Keratinocyte (primary cell): ENCODE measurements at regions not wholly inside any gene's neighbourhood (a gene's known extent, or its start where the extent isn't known, plus 50 kb on each side); places are given as distances from the start of the nearest gene placed in this dataset.

Experiments
- DNase-seq: peaks from one replicate; pipeline ENCODE4 v3.0.0-alpha.2; 2011; ENCODE audit warnings: low read depth, missing footprints, low spot score
- FAIRE-seq: peaks from 2 replicates; lab custom pipeline; 2011; peaks lifted over from hg19 to GRCh38; lab: Jason Lieb, UNC
- H2AFZ ChIP-seq: 2 replicates; pipeline ENCODE4 v1.6.0; 2012; ENCODE audit warnings: low read length, control low read depth, inconsistent platforms; ENCODE audit not compliant: control insufficient read depth
- H3K27ac ChIP-seq: 2 replicates; pipeline ENCODE4 v1.5.1; 2011; ENCODE audit warnings: low read length; ENCODE audit not compliant: control insufficient read depth, insufficient read depth
- H3K27me3 ChIP-seq: 3 replicates; pipeline ENCODE4 v1.6.0; 2011; ENCODE audit warnings: low read length; ENCODE audit not compliant: control insufficient read depth, insufficient read depth; ENCODE audit errors: extremely low read depth
- H3K36me3 ChIP-seq, 2 experiments: 2 replicates in 1 of 2; 3 replicates in 1 of 2; pipeline ENCODE4 v1.5.1; 2011; ENCODE audit warnings: low read length in 2 of 2, mild to moderate bottlenecking in 1 of 2; ENCODE audit not compliant: control insufficient read depth in 2 of 2, insufficient read depth in 2 of 2; ENCODE audit errors: extremely low read depth in 1 of 2
- H3K4me1 ChIP-seq: 3 replicates; pipeline ENCODE4 v1.5.1; 2011; ENCODE audit warnings: low read length; ENCODE audit not compliant: control insufficient read depth, insufficient read depth; ENCODE audit errors: extremely low read depth
- H3K4me2 ChIP-seq: 3 replicates; pipeline ENCODE4 v1.6.0; 2011; ENCODE audit warnings: low read depth, low read length; ENCODE audit not compliant: control insufficient read depth, insufficient read depth; ENCODE audit errors: extremely low read depth
- H3K4me3 ChIP-seq, 3 experiments: fragments of 200-600 bp in 1 of 3; sonication (generic) in 1 of 3; 2 replicates in 2 of 3; 3 replicates in 1 of 3; pipeline ENCODE4 v1.5.1; 2011 to 2016; ENCODE audit warnings: low read length in 3 of 3, mild to moderate bottlenecking in 3 of 3, control low read depth in 2 of 3, inconsistent platforms in 1 of 3, low read depth in 1 of 3, mixed read lengths in 1 of 3, mixed run types in 1 of 3, moderate library complexity in 1 of 3; ENCODE audit not compliant: control insufficient read depth in 2 of 3, insufficient read depth in 2 of 3; ENCODE audit errors: extremely low read depth in 1 of 3
- H3K79me2 ChIP-seq: 2 replicates; pipeline ENCODE4 v1.6.0; 2012; ENCODE audit warnings: low read length; ENCODE audit not compliant: control insufficient read depth, insufficient read depth
- H3K9ac ChIP-seq: 3 replicates; pipeline ENCODE4 v1.6.0; 2011; ENCODE audit warnings: low read length; ENCODE audit not compliant: control insufficient read depth, insufficient read depth; ENCODE audit errors: extremely low read depth
- H3K9me1 ChIP-seq: 3 replicates; pipeline ENCODE4 v1.6.0; 2011; ENCODE audit warnings: low read length; ENCODE audit not compliant: control insufficient read depth, insufficient read depth; ENCODE audit errors: extremely low read depth
- H3K9me3 ChIP-seq: 2 replicates; pipeline ENCODE4 v1.5.1; 2012; ENCODE audit warnings: low read depth, low read length; ENCODE audit not compliant: control insufficient read depth
- H4K20me1 ChIP-seq: 3 replicates; pipeline ENCODE4 v1.6.0; 2011; ENCODE audit warnings: low read length; ENCODE audit not compliant: control insufficient read depth, insufficient read depth; ENCODE audit errors: extremely low read depth
- EZH2 ChIP-seq: IDR thresholded peaks from one replicate; pipeline ENCODE4 v1.6.1; 2012; ENCODE audit warnings: inconsistent platforms, mild to moderate bottlenecking, low read length, moderate library complexity
- dilution Hi-C: fragments of 300-500 bp; cut with MboI; formaldehyde crosslinking; loops from one replicate; pipeline ENCODE4 v1.7.0; 2020; ENCODE audit warnings: low sequenced_read_pairs; ENCODE audit not compliant: extremely low pct_ligation_motif_present
- TF ChIP-seq, protein P1 (sequence below), 3 experiments: IDR thresholded peaks in 1 of 3; conservative IDR thresholded peaks in 1 of 3; optimal IDR thresholded peaks in 1 of 3; 2 replicates in 2 of 3; 3 replicates in 1 of 3; pipeline versions ENCODE3 to v1.5.1; 2011; ENCODE audit warnings: low read length in 3 of 3, mild to moderate bottlenecking in 3 of 3, moderate library complexity in 2 of 3, control low read depth in 1 of 3, inconsistent platforms in 1 of 3; ENCODE audit not compliant: insufficient read depth in 2 of 3; ENCODE audit errors: extremely low read depth in 1 of 3

DNA sequence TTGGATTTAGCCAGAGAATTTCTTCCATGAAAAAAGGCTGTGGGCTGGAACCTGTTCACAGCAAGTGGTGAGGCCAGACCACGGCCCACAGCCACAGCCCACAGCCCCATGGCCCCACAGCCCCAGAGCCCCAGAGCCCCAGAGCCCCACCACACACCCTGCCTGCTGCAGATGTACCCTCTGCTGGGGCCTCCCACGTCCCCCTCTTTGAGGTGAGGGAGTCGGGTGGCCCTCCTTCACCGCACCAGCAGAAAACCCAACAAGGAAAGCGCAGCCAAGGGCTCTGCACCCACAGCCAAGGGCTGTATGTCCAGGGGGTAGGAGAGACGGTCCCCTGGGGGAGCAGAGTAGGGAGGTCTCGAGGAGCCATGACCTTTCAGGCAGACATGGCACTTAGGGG, 327.5 kb upstream of the DIO3 start:
- Histone ChIP-seq H4K20me1 (no peaks in the 10 kb centered on the region), H3K4me1 (no peaks in the 10 kb centered on the region), H3K9me3 (no peaks in the 10 kb centered on the region), H3K36me3 (no peaks in the 10 kb centered on the region), H3K27ac (no peak overlapping the region), H3K4me3 (no peak overlapping the region), H3K9ac (no peak overlapping the region), H3K27me3 (no peaks in the 10 kb centered on the region), H2AFZ (no peak overlapping the region), H3K9me1 (no peaks in the 10 kb centered on the region), H3K4me2 (no peak overlapping the region), H3K79me2 (no peaks in the 10 kb centered on the region)
- dilution Hi-C loops: no loop called here
- FAIRE-seq (no peak), DNase-seq (no peak)
- TF ChIP-seq EZH2: no peak
- TF ChIP-seq, protein P1, sequence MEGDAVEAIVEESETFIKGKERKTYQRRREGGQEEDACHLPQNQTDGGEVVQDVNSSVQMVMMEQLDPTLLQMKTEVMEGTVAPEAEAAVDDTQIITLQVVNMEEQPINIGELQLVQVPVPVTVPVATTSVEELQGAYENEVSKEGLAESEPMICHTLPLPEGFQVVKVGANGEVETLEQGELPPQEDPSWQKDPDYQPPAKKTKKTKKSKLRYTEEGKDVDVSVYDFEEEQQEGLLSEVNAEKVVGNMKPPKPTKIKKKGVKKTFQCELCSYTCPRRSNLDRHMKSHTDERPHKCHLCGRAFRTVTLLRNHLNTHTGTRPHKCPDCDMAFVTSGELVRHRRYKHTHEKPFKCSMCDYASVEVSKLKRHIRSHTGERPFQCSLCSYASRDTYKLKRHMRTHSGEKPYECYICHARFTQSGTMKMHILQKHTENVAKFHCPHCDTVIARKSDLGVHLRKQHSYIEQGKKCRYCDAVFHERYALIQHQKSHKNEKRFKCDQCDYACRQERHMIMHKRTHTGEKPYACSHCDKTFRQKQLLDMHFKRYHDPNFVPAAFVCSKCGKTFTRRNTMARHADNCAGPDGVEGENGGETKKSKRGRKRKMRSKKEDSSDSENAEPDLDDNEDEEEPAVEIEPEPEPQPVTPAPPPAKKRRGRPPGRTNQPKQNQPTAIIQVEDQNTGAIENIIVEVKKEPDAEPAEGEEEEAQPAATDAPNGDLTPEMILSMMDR (optimal IDR thresholded peaks at IDR 0.05 in 1 of 3, IDR thresholded peaks at IDR 0.05 in 1 of 3, conservative IDR thresholded peaks at IDR 0.05 in 1 of 3; ENCODE audit: extremely low read depth in 1 of 3, insufficient read depth in 2 of 3, low read length in 3 of 3): no peak

DNA sequence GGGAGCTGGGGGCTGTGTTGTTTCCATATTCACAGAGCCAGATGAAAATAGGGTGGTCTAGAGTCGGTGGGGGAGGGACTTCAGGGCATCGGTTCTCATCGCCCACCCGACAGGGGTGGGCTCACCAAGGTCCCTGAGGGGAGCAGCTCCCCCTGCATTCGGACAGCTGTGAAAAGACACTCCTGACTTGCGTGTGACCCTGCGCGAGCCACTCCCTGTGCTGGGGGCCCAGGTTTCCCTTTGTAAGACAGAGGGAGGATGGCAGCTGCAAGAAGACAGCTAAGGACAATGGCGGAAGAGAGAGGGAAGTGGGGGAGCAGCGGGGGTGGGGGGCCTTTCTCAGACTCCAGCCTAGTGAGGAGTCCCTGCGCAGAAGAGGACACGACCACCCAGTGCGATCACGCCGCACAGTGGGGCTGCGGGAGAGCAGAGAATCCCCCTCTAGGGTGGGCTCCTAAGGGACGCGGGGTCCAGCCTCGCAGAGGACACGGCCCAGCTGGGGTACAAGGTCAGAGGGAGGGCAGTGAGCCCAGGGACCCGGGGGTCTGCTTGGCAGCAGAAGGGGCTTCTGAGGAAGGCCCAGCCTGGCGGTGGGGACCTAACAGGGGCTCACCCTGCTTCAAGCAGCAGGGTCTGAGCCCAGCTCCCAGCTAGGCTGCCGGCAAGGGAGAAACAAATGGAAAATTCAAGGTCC, 326.9 kb upstream of the DIO3 start:
- dilution Hi-C loops: no loop called here
- H3K36me3 ChIP-seq: no peaks in the 10 kb centered on the region
- TF ChIP-seq, protein P1 (optimal IDR thresholded peaks at IDR 0.05 in 1 of 3, IDR thresholded peaks at IDR 0.05 in 1 of 3, conservative IDR thresholded peaks at IDR 0.05 in 1 of 3; ENCODE audit: extremely low read depth in 1 of 3, insufficient read depth in 2 of 3, low read length in 3 of 3): no peak
- no peak for TF ChIP-seq EZH2
- no peak overlapping the region for H3K9ac ChIP-seq
- FAIRE-seq: no peak
- H3K9me3 ChIP-seq: no peaks in the 10 kb centered on the region
- no peaks in the 10 kb centered on the region for H3K9me1 ChIP-seq
- H3K4me1 ChIP-seq: no peaks in the 10 kb centered on the region
- H4K20me1 ChIP-seq: no peaks in the 10 kb centered on the region
- no peak overlapping the region for H2AFZ ChIP-seq
- no peak overlapping the region for H3K4me3 ChIP-seq
- no peaks in the 10 kb centered on the region for H3K27me3 ChIP-seq
- no peaks in the 10 kb centered on the region for H3K79me2 ChIP-seq
- H3K27ac ChIP-seq: no peak overlapping the region
- no peak overlapping the region for H3K4me2 ChIP-seq
- no peak for DNase-seq
